Liver (tissue), 3 donors: ENCODE measurements at regions not wholly inside any gene's neighbourhood (a gene's known extent, or its start where the extent isn't known, plus 50 kb on each side); places are given as distances from the start of the nearest gene placed in this dataset.

Experiments used
- FOXA1 ChIP-seq: IDR thresholded peaks from 2 replicates; pipeline ENCODE4 v1.6.1; 2016; ENCODE audit warnings: antibody characterized with exemption
- GABPA ChIP-seq, 2 donors: IDR thresholded peaks in 1 of 2; conservative IDR thresholded peaks in 1 of 2; 2 replicates each; pipeline ENCODE4 v1.6.1; 2016; ENCODE audit warnings: antibody characterized with exemption in 2 of 2, mild to moderate bottlenecking in 1 of 2, moderate library complexity in 1 of 2
- HNF4G ChIP-seq: IDR thresholded peaks from 2 replicates; pipeline ENCODE4 v1.6.1; 2016; ENCODE audit warnings: antibody characterized with exemption
- JUND ChIP-seq, 2 donors: IDR thresholded peaks; 2 replicates each; pipeline ENCODE4 v1.6.1; 2016; ENCODE audit warnings: antibody characterized with exemption in 2 of 2
- MAX ChIP-seq: IDR thresholded peaks from 2 replicates; pipeline ENCODE4 v1.6.1; 2016; ENCODE audit warnings: antibody characterized with exemption
- RAD21 ChIP-seq, 2 donors: IDR thresholded peaks; 2 replicates each; pipeline ENCODE4 v1.6.1; 2016; ENCODE audit warnings: antibody characterized with exemption in 2 of 2, mild to moderate bottlenecking in 2 of 2
- REST ChIP-seq: IDR thresholded peaks from 2 replicates; pipeline ENCODE4 v1.6.1; 2016; ENCODE audit warnings: antibody characterized with exemption, mild to moderate bottlenecking
- RXRA ChIP-seq, 2 donors: IDR thresholded peaks; 2 replicates each; pipeline ENCODE4 v1.6.1; 2017 to 2018; ENCODE audit warnings: antibody characterized with exemption in 2 of 2, mild to moderate bottlenecking in 1 of 2
- SP1 ChIP-seq: IDR thresholded peaks from 2 replicates; pipeline ENCODE4 v1.6.1; 2018; ENCODE audit warnings: antibody characterized with exemption, mild to moderate bottlenecking
- TAF1 ChIP-seq: conservative IDR thresholded peaks from 2 replicates; pipeline ENCODE4 v1.6.1; 2016; ENCODE audit warnings: antibody characterized with exemption, mild to moderate bottlenecking
- YY1 ChIP-seq: IDR thresholded peaks from 2 replicates; pipeline ENCODE4 v1.6.1; 2016; ENCODE audit warnings: antibody characterized with exemption, mild to moderate bottlenecking
- TF ChIP-seq, protein P1 (sequence below): fragments of 150-350 bp; IDR thresholded peaks from 2 replicates; pipeline ENCODE4 v1.5.1; 2017; ENCODE audit warnings: improper control_type of control experiment, low read depth, low read length; ENCODE audit not compliant: missing input control
- TF ChIP-seq, protein P2 (sequence below): IDR thresholded peaks from 2 replicates; pipeline ENCODE4 v1.6.1; 2016; ENCODE audit warnings: antibody characterized with exemption
- donor health status: healthy.
- donor health status: healthy.

DNA sequence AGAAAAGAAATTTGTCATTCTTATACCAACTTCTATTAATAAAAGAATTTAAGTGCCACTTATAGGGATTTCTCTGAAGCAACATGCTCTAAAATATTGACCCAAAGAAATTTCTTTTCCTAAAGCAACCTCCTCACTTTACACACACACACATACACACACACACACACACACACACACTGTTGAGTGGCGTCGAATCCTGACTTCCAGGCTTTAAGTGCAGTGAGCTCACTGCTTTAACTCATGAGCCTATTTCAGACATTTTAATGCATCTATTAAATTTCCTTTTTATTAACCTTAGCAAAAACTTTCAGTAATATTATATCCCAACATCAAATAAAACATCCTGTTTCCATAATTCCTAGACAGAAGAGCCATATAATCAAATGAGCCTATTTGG, 229.1 kb upstream of the ACVR2A start:
- TF ChIP-seq, protein P1, sequence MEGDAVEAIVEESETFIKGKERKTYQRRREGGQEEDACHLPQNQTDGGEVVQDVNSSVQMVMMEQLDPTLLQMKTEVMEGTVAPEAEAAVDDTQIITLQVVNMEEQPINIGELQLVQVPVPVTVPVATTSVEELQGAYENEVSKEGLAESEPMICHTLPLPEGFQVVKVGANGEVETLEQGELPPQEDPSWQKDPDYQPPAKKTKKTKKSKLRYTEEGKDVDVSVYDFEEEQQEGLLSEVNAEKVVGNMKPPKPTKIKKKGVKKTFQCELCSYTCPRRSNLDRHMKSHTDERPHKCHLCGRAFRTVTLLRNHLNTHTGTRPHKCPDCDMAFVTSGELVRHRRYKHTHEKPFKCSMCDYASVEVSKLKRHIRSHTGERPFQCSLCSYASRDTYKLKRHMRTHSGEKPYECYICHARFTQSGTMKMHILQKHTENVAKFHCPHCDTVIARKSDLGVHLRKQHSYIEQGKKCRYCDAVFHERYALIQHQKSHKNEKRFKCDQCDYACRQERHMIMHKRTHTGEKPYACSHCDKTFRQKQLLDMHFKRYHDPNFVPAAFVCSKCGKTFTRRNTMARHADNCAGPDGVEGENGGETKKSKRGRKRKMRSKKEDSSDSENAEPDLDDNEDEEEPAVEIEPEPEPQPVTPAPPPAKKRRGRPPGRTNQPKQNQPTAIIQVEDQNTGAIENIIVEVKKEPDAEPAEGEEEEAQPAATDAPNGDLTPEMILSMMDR = no peak
- TF ChIP-seq REST (no peak), TAF1 (no peak), RAD21 (IDR thresholded peaks at IDR 0.05) (no peak), MAX (no peak), RXRA (IDR thresholded peaks at IDR 0.05) (no peak), YY1 (no peak), GABPA (IDR thresholded peaks at IDR 0.05 in 1 of 2, conservative IDR thresholded peaks at IDR 0.05 in 1 of 2) (no peak), SP1 (no peak), JUND (IDR thresholded peaks at IDR 0.05) (no peak), FOXA1 (no peak), HNF4G (no peak)
- TF ChIP-seq, protein P2, sequence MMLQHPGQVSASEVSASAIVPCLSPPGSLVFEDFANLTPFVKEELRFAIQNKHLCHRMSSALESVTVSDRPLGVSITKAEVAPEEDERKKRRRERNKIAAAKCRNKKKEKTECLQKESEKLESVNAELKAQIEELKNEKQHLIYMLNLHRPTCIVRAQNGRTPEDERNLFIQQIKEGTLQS = no peak
